ENCODE measurements at regions not wholly inside any gene's neighbourhood (a gene's known extent, or its start where the extent isn't known, plus 50 kb on each side); places are given as distances from the start of the nearest gene placed in this dataset.

DNA sequence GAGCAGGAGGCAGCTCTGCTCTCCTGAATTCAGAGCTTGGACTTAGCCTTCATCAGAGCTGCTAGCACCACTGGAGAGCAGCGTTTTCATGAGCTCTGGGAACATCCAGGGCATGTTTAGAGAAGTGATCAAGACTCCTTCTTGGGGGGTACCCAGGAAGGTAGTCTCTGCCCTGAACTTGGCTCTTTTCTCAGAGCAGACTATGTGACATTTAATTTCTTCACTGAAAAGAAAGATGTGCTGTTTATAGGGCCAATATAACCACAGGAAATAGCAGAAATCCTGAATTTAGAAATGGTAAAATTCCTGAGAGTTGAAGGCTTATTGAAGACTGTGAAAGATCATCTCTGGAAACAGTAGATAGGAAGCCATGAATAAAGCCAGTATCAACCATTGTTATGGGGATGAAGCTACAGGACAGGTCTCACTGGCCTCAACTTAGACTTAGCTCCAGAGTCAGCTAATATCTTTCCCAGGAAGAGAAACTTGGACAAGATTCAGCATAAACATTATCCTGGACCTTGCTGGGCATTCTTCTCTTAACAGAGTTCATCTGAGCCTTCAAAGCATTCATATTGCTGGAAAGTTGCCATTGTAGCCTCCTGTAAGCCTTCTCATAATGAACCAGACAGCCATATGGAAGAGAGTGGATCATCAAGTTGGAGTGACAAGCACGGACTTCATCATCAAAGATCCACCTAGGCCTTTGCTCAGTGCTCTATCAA, 386.6 kb upstream of the THBS1 start:
- TF ChIP-seq, protein P1, sequence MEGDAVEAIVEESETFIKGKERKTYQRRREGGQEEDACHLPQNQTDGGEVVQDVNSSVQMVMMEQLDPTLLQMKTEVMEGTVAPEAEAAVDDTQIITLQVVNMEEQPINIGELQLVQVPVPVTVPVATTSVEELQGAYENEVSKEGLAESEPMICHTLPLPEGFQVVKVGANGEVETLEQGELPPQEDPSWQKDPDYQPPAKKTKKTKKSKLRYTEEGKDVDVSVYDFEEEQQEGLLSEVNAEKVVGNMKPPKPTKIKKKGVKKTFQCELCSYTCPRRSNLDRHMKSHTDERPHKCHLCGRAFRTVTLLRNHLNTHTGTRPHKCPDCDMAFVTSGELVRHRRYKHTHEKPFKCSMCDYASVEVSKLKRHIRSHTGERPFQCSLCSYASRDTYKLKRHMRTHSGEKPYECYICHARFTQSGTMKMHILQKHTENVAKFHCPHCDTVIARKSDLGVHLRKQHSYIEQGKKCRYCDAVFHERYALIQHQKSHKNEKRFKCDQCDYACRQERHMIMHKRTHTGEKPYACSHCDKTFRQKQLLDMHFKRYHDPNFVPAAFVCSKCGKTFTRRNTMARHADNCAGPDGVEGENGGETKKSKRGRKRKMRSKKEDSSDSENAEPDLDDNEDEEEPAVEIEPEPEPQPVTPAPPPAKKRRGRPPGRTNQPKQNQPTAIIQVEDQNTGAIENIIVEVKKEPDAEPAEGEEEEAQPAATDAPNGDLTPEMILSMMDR (IDR thresholded peaks at IDR 0.05), result no peak
- intact Hi-C loops (cut with DNase I; ENCODE audit: low total_unique reads), result no loop called here
- peaks cover 0 to 32% (median 4%) of the 10 kb centered on the region in 4 donors for H3K4me1 ChIP-seq
- no peaks in the 10 kb centered on the region for H3K27me3 ChIP-seq
- H3K27ac ChIP-seq, result peak overlapping the region in 1 of 2 donors; percentile 1
- DNase-seq, result no peak
- no peak overlapping the region for H3K4me3 ChIP-seq
- no peaks in the 10 kb centered on the region for H3K36me3 ChIP-seq
- no peaks in the 10 kb centered on the region for H3K9me3 ChIP-seq

DNA sequence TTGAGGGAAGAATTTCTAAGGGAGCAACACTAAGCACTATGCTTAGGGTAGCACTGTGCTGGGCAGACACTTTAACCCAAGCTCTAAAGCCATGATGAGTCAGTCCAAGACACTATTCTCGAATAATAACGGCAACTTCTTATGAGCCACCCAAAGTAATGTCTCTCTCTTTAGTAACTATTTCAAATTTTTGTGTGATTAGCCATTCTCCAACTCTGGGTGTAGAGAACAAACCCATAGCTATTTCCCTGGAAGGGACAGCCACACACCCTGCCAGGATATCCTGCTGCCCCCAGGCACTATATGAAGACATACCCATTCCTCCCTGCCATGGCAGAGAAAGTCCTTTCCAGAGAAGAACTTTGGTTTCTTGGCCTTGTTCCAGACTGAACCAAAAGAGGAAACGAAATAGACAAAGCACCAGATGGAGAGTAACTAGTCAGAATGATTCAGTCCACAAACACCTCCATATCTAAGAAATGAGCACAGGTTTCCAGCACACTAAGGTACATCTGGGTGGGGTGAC, 384.9 kb upstream of the THBS1 start:
- Histone ChIP-seq H3K36me3 (no peaks in the 10 kb centered on the region), H3K27me3 (no peaks in the 10 kb centered on the region), H3K4me3 (no peak overlapping the region), H3K27ac (no peak overlapping the region), H3K9me3 (no peaks in the 10 kb centered on the region), H3K4me1 (peaks cover 0 to 35% (median 4%) of the 10 kb centered on the region in 4 donors)
- intact Hi-C loops (cut with DNase I; ENCODE audit: low total_unique reads), result no loop called here
- DNase-seq, result no peak
- TF ChIP-seq, protein P1 (IDR thresholded peaks at IDR 0.05), result no peak

DNA sequence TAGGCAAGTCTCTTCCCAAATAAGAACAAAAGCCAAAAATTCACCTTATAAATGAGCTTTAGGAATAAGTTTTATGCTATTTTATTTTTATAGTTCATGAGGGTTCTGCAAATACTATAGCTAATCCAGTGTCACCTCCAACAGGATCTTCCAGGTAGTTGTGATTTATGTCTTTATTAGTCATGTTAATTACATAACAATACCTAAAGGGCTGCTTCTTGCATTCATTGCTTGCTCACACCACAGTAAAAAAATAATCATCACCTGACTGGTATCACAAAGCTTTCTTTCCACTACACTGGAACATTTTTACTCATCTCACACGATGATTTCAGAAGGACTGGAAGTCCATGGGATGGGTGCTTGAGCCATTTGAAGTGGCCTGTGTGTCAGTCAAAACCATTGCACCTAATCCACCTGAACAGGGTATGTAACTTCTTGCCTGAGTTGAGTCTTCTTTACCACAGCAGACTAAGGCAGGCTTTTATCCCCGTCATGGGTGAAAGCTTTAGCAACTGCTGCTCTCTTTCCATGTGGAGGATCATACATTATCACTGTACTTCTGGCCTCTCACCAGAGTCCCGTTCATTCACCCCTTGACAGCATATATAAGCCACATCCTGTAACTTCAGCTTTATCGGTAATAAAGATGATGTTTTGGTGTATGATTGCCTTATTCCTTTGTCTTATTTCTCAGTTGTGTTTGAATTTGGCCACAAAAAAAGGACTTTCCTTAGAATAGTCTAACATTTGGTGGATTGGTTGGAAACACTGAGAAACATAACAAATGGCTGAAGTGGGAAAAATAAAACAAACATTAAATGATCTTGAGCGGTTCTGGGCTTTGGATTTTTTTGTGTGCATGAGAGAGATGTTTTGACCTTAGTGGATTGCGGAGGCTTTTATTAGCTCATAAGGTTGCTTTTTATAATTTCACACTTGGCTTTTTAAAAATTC, 382.6 kb upstream of the THBS1 start:
- peaks cover 0 to 28% (median 4%) of the 10 kb centered on the region in 4 donors for H3K4me1 ChIP-seq
- no peaks in the 10 kb centered on the region for H3K27me3 ChIP-seq
- H3K9me3 ChIP-seq, result no peaks in the 10 kb centered on the region
- DNase-seq, result no peak
- H3K27ac ChIP-seq, result no peak overlapping the region
- intact Hi-C loops (cut with DNase I; ENCODE audit: low total_unique reads), result no loop called here
- no peak overlapping the region for H3K4me3 ChIP-seq
- TF ChIP-seq, protein P1 (IDR thresholded peaks at IDR 0.05), result no peak
- H3K36me3 ChIP-seq, result no peaks in the 10 kb centered on the region

DNA sequence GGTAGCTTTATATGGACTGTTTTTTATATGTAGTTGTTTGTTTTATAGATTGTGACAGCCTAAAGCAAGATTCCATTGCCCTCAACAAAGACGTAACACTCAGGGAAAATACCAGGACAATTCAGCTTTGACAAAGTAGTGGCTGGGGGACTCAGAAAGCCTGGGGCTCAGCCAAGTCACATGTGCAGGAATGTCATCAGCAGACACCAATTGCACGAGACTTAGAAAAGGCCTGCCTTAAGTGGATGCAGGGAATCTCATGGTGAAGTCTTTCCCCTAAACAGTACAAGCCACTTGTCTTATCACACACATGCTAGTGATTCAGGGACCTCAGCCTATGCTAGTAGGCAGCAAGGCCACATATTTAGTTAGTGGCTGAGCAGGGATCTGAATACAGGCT, 381.8 kb upstream of the THBS1 start:
- Histone ChIP-seq H3K9me3 (no peaks in the 10 kb centered on the region), H3K27me3 (no peaks in the 10 kb centered on the region), H3K27ac (no peak overlapping the region), H3K4me3 (no peak overlapping the region), H3K4me1 (peaks cover 0 to 23% (median 4%) of the 10 kb centered on the region in 4 donors), H3K36me3 (no peaks in the 10 kb centered on the region)
- intact Hi-C loops (cut with DNase I; ENCODE audit: low total_unique reads), result no loop called here
- no peak for DNase-seq
- TF ChIP-seq, protein P1 (IDR thresholded peaks at IDR 0.05), result no peak

DNA sequence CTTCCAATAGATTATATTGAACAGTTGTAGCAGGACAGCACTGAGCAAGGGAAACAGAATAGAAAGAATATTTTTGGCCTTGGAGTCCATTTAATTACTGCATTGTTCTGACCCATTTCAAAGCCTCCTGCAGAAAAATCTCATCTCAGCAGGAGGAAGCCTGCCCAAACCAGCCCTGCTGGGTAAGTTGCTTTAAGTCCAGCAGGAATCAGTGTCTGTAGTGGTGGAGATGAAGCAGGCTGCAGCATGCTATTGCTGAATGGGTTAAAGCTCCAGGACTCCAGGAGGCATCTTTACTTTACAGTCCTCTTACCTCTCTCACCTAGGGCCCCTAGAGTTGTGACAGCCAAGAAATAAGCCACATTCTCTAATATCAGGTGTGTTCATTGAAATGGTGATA, 380.3 kb upstream of the THBS1 start:
- intact Hi-C loops (cut with DNase I; ENCODE audit: low total_unique reads), result no loop called here
- no peak for DNase-seq
- H3K27me3 ChIP-seq, result no peaks in the 10 kb centered on the region
- H3K4me1 ChIP-seq, result peaks cover 0 to 10% (median 0%) of the 10 kb centered on the region in 4 donors
- H3K4me3 ChIP-seq, result no peak overlapping the region
- no peaks in the 10 kb centered on the region for H3K9me3 ChIP-seq
- H3K36me3 ChIP-seq, result no peaks in the 10 kb centered on the region
- TF ChIP-seq, protein P1 (IDR thresholded peaks at IDR 0.05), result no peak
- no peak overlapping the region for H3K27ac ChIP-seq
